ENCODE measurements at regions not wholly inside any gene's neighbourhood (a gene's known extent, or its start where the extent isn't known, plus 50 kb on each side); places are given as distances from the start of the nearest gene placed in this dataset.

GRCh38 chr6:41413250-41413649 lies 77.8 kb downstream of the NCR2 start:
- TF ChIP-seq POLR2AphosphoS5 (IDR thresholded peaks at IDR 0.05) (no peak), POLR2A (IDR thresholded peaks at IDR 0.05) (no peak), CTCF (IDR thresholded peaks at IDR 0.05 in 8 of 11, conservative IDR thresholded peaks at IDR 0.05 in 3 of 11) (no peak)

All from spleen (tissue), 7 donors.